GM21737 (cell line): ENCODE measurements at regions not wholly inside any gene's neighbourhood (a gene's known extent, or its start where the extent isn't known, plus 50 kb on each side); places are given as distances from the start of the nearest gene placed in this dataset.

ENCODE experiments used
- ATAC-seq: cut with Tn5 transposase; IDR thresholded peaks from one replicate; pipeline ENCODE4 v1.9.1; 2021; ENCODE audit warnings: mild to moderate bottlenecking, moderate library complexity; ENCODE audit not compliant: unreplicated experiment

DNA sequence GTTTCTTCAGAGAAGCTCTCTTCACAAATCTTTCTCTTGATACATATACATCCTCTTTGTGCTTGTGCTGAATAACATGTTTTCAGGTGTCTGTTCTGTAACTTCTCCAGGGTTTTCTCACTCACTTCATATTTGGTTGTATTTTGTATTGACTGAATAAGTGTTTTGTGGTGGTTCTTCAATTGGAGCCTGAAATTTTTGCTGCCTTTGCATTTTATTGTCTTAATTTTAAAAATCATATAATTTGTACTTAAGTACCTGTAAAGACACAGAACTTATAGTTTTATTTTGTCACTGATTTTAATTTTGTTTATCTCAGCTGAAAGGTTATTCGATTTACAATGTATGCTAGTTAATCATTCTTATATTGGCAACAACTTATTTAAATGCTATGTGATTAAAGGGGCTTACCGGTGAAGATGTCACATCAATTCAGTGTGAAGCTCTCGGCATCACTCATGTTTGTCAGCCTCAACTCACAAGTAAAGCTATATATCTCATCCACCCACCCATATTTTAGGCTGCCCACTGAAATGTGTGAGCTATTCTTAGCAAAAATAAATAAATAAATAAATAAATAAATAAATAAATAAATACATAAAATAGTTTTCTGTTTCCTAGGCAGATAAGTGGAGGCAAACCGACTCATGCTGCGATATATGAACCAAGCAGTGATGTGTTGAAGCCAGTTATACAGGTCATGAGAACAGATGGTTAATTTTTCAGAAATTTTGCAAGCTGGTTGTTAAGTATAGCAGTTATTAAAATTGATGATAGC, 76.4 kb upstream of the FSTL5 start:
- no peak for ATAC-seq

GRCh38 chr4:162237676-162238075, 73.9 kb upstream of the FSTL5 start:
- ATAC-seq: no peak

DNA sequence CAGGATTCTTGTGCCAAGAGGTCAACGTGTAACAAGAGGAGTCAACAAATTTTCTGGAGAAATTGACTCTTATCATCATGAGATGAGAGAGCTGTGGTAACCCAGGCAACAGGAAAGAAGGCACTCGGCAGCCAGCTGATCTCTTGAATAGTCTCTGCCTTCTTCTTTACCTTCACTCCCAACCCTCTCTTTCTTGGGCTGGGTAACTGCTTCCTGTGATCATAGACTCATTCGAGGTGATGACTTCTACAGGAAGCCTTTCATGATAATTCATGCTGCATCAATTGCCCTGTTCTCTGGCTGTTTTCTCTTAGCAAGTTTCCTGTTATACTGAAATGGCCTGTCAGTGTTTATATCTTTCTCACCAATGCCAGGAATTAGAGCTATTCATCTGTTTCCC, 70.8 kb upstream of the FSTL5 start:
- ATAC-seq: no peak

- ATAC-seq: no peak
These were observed 68.5 kb upstream of the FSTL5 start for GRCh38 chr4:162232349-162232748.

- ATAC-seq: no peak
These were observed 65.9 kb upstream of the FSTL5 start for GRCh38 chr4:162229670-162230069.

DNA sequence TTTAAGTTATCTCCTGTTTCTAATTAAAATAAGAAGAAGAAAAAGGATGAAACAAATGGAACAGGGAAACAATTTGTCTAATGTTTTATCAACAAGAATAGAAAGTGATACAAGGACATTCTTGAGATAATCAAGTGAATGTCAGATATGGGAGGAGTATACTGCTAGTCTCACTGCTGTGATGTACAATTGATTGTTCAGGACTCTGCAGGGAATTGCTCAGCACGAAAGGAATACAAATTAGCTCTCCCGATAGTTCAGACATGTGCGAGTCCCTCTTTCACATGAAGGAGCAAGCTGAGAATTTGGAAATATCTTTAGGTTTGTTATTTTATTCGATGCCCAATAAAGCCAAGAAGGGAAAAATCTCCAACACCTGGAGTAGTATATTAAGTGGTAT, 57.3 kb upstream of the FSTL5 start:
- ATAC-seq: no peak
